ENCODE measurements at regions not wholly inside any gene's neighbourhood (a gene's known extent, or its start where the extent isn't known, plus 50 kb on each side); places are given as distances from the start of the nearest gene placed in this dataset.

DNA sequence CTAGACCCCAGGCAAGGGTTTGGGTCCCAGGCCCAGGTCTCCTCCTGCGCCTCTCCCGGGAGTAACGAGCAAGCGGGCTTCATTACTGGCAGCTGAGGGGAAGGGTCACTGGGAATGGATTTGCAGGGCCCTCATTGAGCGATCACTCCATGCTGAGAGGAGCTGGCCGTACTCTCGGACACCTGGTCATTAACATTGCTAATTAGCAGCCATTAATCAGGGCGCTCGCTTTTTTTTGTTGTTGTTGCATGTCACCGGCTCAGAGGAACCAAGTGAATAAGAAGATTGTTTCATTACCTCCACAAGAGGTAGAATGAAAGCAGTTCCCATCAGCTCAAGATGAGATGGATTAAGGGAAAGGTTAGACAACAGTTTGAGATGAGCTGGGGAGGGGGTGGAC, 293.0 kb upstream of the ATP11B start:
- TF ChIP-seq CTCF (IDR thresholded peaks at IDR 0.05; ENCODE audit: control insufficient read depth, extremely low read depth, insufficient read depth) = no peak
- no peak for DNase-seq (ENCODE audit: low read depth)
- H3K4me3 ChIP-seq (ENCODE audit: low read depth, low read length) = no peak overlapping the region

DNA sequence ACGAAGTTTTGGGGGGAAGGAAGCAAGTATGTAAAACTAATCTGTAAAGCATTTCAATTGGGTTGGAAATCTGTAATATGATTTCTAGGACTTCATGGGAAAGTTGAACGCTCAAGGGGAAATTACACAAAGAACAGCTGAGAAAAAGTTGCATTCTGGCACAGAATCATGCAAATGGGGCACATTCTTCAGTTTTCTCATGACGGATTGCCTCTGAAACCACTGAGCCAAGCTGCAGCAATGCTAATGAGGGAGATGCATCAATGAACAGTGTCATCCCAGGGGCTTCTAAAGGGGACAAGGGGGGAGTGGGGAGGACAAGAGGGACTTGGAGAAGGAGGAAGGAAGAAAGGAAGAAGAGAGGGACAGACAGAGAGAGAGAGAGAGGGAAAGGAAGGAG, 291.4 kb upstream of the ATP11B start:
- DNase-seq (ENCODE audit: low read depth) = no peak
- no peak for TF ChIP-seq CTCF (IDR thresholded peaks at IDR 0.05; ENCODE audit: control insufficient read depth, extremely low read depth, insufficient read depth)
- H3K4me3 ChIP-seq (ENCODE audit: low read depth, low read length) = no peak overlapping the region

DNA sequence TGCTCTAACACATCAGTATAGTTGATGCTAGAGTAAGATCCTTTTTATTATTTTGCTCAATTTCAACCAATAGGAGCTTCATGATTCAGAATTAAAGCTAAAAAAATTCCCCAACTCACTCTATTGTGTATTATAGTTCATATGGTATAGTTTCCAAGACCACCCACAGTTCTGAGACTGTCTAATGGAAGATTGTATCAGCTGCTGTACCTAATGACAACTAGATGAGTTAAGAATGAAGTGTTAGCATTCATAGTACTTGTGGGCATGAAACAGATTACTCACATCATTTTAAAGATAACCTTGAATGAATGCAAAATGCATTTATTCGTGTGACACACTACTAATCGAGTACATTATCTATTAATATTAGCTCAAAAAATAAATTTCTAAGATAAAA, 289.9 kb upstream of the ATP11B start:
- H3K4me3 ChIP-seq (ENCODE audit: low read depth, low read length) = no peak overlapping the region
- TF ChIP-seq CTCF (IDR thresholded peaks at IDR 0.05; ENCODE audit: control insufficient read depth, extremely low read depth, insufficient read depth) = no peak
- DNase-seq (ENCODE audit: low read depth) = no peak

DNA sequence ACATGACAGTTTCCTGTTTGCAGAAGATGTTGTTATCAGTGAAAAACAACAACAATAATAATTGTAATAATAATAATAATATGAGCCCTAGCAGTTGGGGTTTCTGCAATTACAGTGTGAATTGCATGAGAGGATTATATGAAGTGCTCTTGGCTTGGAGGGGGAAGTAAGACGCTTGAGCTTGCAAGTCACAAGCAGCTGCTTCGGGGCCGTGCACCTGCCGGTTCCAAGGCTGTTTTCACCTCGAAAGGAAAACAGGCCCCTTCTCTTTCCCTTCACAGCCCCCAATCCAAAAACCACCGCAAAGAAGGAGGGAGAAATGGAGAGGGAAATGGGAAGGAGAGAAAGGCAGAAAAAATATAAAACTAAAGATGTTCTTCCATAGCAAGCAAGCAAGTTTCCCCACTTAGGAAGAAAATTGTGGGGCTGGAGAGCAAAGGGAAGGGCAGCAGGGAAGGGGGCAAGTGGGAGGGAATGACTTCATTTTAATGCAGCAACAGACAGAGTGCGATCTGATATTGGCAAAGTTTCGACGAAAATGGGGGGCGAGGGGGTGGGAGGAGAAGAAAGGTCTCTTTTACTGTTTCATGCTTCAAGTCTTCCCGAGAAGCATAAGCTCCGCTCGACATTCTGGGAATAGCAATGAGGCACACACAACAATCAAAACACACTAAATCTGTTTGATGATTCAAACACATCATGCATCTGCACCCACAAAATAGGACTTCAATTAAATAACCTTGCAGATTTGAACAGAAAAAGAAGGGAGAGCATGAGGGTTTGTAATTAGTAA, 284.2 kb upstream of the ATP11B start:
- no peak for TF ChIP-seq CTCF (IDR thresholded peaks at IDR 0.05; ENCODE audit: control insufficient read depth, extremely low read depth, insufficient read depth)
- DNase-seq (ENCODE audit: low read depth) = no peak
- H3K4me3 ChIP-seq (ENCODE audit: low read depth, low read length) = no peak overlapping the region

DNA sequence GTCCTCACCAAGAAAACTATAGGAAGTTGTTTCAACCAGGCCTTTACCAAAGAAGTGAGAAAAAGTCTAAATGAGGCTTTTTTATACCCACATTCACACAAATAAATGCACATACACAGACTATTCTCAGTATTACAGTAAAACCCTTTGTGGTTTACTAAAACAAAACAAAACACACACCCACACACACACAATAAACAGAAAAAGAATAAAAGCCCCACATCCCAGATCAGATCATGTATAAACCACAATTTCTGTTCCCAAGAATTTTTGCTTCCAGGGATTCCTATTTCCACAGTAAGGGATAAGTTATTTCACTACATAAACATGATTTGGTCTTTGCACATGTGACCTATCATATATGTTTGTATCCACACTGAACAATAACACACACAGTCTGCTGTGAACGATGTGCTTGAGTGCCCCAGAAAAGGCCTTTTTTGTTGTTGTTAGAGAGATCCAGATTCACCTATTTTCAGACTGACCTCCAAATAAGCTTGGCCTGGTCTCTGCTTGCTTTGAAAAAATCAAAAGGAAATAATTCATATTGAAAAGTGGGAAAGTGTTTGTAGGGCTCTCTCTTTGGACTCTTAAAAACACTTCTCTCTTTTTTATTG, 283.4 kb upstream of the ATP11B start:
- TF ChIP-seq CTCF (IDR thresholded peaks at IDR 0.05; ENCODE audit: control insufficient read depth, extremely low read depth, insufficient read depth) = no peak
- no peak overlapping the region for H3K4me3 ChIP-seq (ENCODE audit: low read depth, low read length)
- no peak for DNase-seq (ENCODE audit: low read depth)

DNA sequence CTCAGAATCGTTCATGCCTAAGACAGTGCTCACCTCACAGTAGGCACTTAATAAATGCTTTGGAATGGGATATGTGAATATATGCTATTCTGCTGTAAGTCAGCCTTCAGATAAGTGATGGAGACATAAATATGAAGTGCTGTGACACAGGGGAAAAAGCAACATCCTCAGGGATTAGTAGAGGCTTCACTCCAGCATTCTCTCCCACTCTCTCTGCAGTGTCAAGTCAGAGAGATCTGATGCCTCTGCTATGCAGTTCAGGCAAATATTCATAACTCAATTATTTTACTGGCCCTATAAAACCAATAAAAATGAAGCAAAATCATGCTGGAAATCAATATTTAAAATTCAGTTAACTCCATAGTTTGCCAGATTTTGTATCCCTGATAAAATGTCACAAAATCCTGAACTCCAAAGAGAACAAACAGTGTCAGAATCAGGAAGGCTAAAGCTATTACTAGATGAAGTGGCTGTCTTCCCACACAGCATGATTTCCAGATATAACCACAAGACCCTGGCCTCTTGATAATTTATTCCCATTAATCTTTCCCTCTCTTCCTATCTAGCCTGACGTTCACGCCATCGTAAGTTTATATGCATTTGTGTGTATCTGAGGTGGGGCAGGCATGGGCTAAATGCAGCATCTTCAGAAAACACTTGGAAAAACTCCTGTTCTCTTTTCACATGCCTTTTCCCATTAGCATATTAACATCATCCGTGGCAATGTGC, 278.9 kb upstream of the ATP11B start:
- DNase-seq (ENCODE audit: low read depth) = no peak
- TF ChIP-seq CTCF (IDR thresholded peaks at IDR 0.05; ENCODE audit: control insufficient read depth, extremely low read depth, insufficient read depth) = no peak
- no peak overlapping the region for H3K4me3 ChIP-seq (ENCODE audit: low read depth, low read length)

Measured in LNCaP clone FGC (cell line).